Fibroblast of pulmonary artery (primary cell): ENCODE measurements at regions not wholly inside any gene's neighbourhood (a gene's known extent, or its start where the extent isn't known, plus 50 kb on each side); places are given as distances from the start of the nearest gene placed in this dataset.

Experiments
- DNase-seq: peaks from one replicate; pipeline ENCODE4 v3.0.0-alpha.2; 2010; ENCODE audit warnings: low read depth
- H3K4me3 ChIP-seq: replicated peaks from 2 replicates; pipeline ENCODE4 v1.5.1; 2011; ENCODE audit warnings: low read depth, mild to moderate bottlenecking, control low read depth, low read length, moderate library complexity
- CTCF ChIP-seq: IDR thresholded peaks from 2 replicates; pipeline ENCODE4 v1.5.1; 2011; ENCODE audit warnings: mild to moderate bottlenecking, control low read depth, low read length, inconsistent platforms; ENCODE audit errors: missing control alignments

GRCh38 chr3:105006164-105006563 lies 360.5 kb upstream of the ALCAM start:
- H3K4me3 ChIP-seq = no peak overlapping the region
- no peak for TF ChIP-seq CTCF
- no peak for DNase-seq

GRCh38 chr3:105013657-105014056 lies 353.1 kb upstream of the ALCAM start:
- no peak overlapping the region for H3K4me3 ChIP-seq
- TF ChIP-seq CTCF = no peak
- DNase-seq = no peak

- no peak for TF ChIP-seq CTCF
- no peak overlapping the region for H3K4me3 ChIP-seq
- peak; percentile 3 for DNase-seq
Observed at GRCh38 chr3:105014631-105015030, 352.1 kb upstream of the ALCAM start.

GRCh38 chr3:105022813-105023212 lies 343.9 kb upstream of the ALCAM start:
- H3K4me3 ChIP-seq = no peak overlapping the region
- no peak for DNase-seq
- TF ChIP-seq CTCF = no peak

GRCh38 chr3:105030211-105030610 lies 336.5 kb upstream of the ALCAM start:
- no peak for TF ChIP-seq CTCF
- H3K4me3 ChIP-seq = no peak overlapping the region
- no peak for DNase-seq

- no peak for DNase-seq
- no peak for TF ChIP-seq CTCF
- no peak overlapping the region for H3K4me3 ChIP-seq
Observed at GRCh38 chr3:105032541-105032940, 334.2 kb upstream of the ALCAM start.

- DNase-seq = no peak
- H3K4me3 ChIP-seq = no peak overlapping the region
- TF ChIP-seq CTCF = no peak
Observed at GRCh38 chr3:105033081-105033480, 333.6 kb upstream of the ALCAM start.
